ENCODE measurements at regions not wholly inside any gene's neighbourhood (a gene's known extent, or its start where the extent isn't known, plus 50 kb on each side); places are given as distances from the start of the nearest gene placed in this dataset.

GRCh38 chr9:81498576-81498975 is 190.8 kb downstream of the TLE1 start:
- Histone ChIP-seq H3K4me1 (ENCODE audit: control insufficient read depth, extremely low read depth, insufficient read depth, low read length) (no peaks in the 10 kb centered on the region), H3K9me3 (ENCODE audit: control insufficient read depth, low read depth, low read length) (no peaks in the 10 kb centered on the region), H3K27ac (ENCODE audit: control insufficient read depth, insufficient read depth, low read length) (no peak overlapping the region), H3K27me3 (ENCODE audit: control insufficient read depth, extremely low read depth, insufficient read depth, low read length) (peaks cover 12% of the 10 kb centered on the region), H3K9ac (ENCODE audit: control insufficient read depth, extremely low read depth, insufficient read depth, low read length) (no peak overlapping the region), H3K79me2 (ENCODE audit: control insufficient read depth, insufficient read depth, low read length) (no peaks in the 10 kb centered on the region), H3K4me2 (ENCODE audit: control insufficient read depth, extremely low read depth, insufficient read depth, low read depth, low read length) (no peak overlapping the region), H4K20me1 (ENCODE audit: control insufficient read depth, extremely low read depth, insufficient read depth, low read length) (no peaks in the 10 kb centered on the region), H3K4me3 (ENCODE audit: control insufficient read depth in 2 of 3, extremely low read depth in 1 of 3, insufficient read depth in 2 of 3, low read depth in 1 of 3, low read length in 3 of 3) (no peak overlapping the region), H3K36me3 (ENCODE audit: control insufficient read depth in 2 of 2, extremely low read depth in 1 of 2, insufficient read depth in 2 of 2, low read length in 2 of 2) (no peaks in the 10 kb centered on the region), H2AFZ (ENCODE audit: control insufficient read depth, low read length) (no peak overlapping the region), H3K9me1 (ENCODE audit: control insufficient read depth, extremely low read depth, insufficient read depth, low read length) (no peaks in the 10 kb centered on the region)
- TF ChIP-seq EZH2 (IDR thresholded peaks at IDR 0.05; ENCODE audit: low read length) (no peak), CTCF (optimal IDR thresholded peaks at IDR 0.05 in 1 of 3, IDR thresholded peaks at IDR 0.05 in 1 of 3, conservative IDR thresholded peaks at IDR 0.05 in 1 of 3; ENCODE audit: extremely low read depth in 1 of 3, insufficient read depth in 2 of 3, low read length in 3 of 3) (no peak)
- no peak for DNase-seq (ENCODE audit: low read depth, low spot score)
- dilution Hi-C loops (cut with MboI; ENCODE audit: extremely low pct_ligation_motif_present, low sequenced_read_pairs), result no loop called here
- FAIRE-seq, result peak; percentile 36

GRCh38 chr9:81497091-81497490 is 192.3 kb downstream of the TLE1 start:
- FAIRE-seq, result no peak
- dilution Hi-C loops (cut with MboI; ENCODE audit: extremely low pct_ligation_motif_present, low sequenced_read_pairs), result no loop called here
- no peak for TF ChIP-seq EZH2 (IDR thresholded peaks at IDR 0.05; ENCODE audit: low read length)
- no peak for TF ChIP-seq CTCF (optimal IDR thresholded peaks at IDR 0.05 in 1 of 3, IDR thresholded peaks at IDR 0.05 in 1 of 3, conservative IDR thresholded peaks at IDR 0.05 in 1 of 3; ENCODE audit: extremely low read depth in 1 of 3, insufficient read depth in 2 of 3, low read length in 3 of 3)
- no peak for DNase-seq (ENCODE audit: low read depth, low spot score)
- peaks cover 12% of the 10 kb centered on the region for H3K27me3 ChIP-seq (ENCODE audit: control insufficient read depth, extremely low read depth, insufficient read depth, low read length)
- H3K9me3 ChIP-seq (ENCODE audit: control insufficient read depth, low read depth, low read length), result no peaks in the 10 kb centered on the region
- H3K4me2 ChIP-seq (ENCODE audit: control insufficient read depth, extremely low read depth, insufficient read depth, low read depth, low read length), result no peak overlapping the region
- H2AFZ ChIP-seq (ENCODE audit: control insufficient read depth, low read length), result no peak overlapping the region
- no peak overlapping the region for H3K27ac ChIP-seq (ENCODE audit: control insufficient read depth, insufficient read depth, low read length)
- no peaks in the 10 kb centered on the region for H3K9me1 ChIP-seq (ENCODE audit: control insufficient read depth, extremely low read depth, insufficient read depth, low read length)
- no peaks in the 10 kb centered on the region for H3K79me2 ChIP-seq (ENCODE audit: control insufficient read depth, insufficient read depth, low read length)
- H3K36me3 ChIP-seq (ENCODE audit: control insufficient read depth in 2 of 2, extremely low read depth in 1 of 2, insufficient read depth in 2 of 2, low read length in 2 of 2), result no peaks in the 10 kb centered on the region
- H4K20me1 ChIP-seq (ENCODE audit: control insufficient read depth, extremely low read depth, insufficient read depth, low read length), result no peaks in the 10 kb centered on the region
- no peak overlapping the region for H3K4me3 ChIP-seq (ENCODE audit: control insufficient read depth in 2 of 3, extremely low read depth in 1 of 3, insufficient read depth in 2 of 3, low read depth in 1 of 3, low read length in 3 of 3)
- H3K9ac ChIP-seq (ENCODE audit: control insufficient read depth, extremely low read depth, insufficient read depth, low read length), result no peak overlapping the region
- H3K4me1 ChIP-seq (ENCODE audit: control insufficient read depth, extremely low read depth, insufficient read depth, low read length), result peaks cover 11% of the 10 kb centered on the region
